Pulmonary artery endothelial cell (primary cell): ENCODE measurements at regions not wholly inside any gene's neighbourhood (a gene's known extent, or its start where the extent isn't known, plus 50 kb on each side); places are given as distances from the start of the nearest gene placed in this dataset.

Source experiments
- DNase-seq: peaks from one replicate; pipeline ENCODE4 v3.0.0-alpha.2; 2011; ENCODE audit warnings: low read depth, low spot score

DNA sequence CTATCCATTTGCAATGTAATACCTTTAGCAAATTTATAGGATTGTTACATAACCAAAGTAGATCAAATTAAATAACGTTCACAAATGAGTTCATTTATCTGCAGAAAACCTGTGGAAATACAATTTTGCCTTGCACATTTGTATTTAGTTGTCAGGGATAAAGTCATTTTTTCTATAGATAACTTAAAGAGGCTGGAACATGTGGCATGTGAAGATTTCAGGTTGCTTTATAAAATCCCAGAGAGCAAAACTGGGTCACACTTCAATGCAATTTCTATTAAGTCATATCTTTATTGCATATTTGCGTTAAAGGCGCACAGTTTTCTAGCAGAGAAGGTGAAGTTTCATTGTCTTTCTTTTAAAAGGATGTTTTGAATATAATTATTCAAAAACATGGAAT is 342.4 kb downstream of the USP25 start:
- no peak for DNase-seq

DNA sequence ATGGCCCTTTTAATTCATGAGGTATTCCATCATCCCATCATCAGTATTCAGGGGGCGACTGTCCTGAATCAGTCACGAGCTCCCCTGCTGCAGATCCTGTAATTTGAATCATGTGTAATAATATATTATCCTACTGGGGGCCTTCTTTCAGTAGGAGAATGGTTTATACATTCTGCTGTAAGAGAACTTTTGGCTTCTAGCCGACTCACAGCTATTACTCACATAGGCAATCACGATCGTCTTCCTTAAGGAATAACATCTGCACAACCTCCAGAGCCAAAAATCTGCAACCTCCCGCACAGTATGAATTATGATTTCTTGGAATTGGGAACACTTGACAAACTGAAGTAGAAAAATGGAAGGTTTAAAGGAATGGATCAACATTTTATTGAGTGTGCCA is 343.0 kb downstream of the USP25 start:
- no peak for DNase-seq

DNA sequence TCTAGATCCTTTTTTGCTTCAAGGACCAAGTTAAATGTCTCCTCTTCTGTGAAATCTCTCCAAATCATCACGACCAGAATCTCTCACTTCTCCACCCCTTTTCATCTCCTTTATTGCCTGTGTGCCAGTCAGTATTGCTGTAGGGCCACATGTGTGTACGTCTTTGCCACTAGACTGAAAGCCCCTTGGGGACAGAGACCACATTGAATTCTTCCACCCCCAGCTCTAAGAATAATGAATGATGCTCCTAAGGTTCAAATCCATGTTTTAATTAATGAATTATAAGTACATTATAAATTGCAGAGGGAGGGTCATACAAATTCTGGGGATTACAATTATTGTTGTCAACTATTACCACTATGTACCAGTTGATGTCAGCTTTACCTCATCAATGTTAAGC is 343.8 kb downstream of the USP25 start:
- DNase-seq: no peak

- no peak for DNase-seq
Observed at GRCh38 chr21:16074950-16075489, 345.2 kb downstream of the USP25 start.

GRCh38 chr21:16075649-16076282 is 346.0 kb downstream of the USP25 start:
- DNase-seq: no peak

DNA sequence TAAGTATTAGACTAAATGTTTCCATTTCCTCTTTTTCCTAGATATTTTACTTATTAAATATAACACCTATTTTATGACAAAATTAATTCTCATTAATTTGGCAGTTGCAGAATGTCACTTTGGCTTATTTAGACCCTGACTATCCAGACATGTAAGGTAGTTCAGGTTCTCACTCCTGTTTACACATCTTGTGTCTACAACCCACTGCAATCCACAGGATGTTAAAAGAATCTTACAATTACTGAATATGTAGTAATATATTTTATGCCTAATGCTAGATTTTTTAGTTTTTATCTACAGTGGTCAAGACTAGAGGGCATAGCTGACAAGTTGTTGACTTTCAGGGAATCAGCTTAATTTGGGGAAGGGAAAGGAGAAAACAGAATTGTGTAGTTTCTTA is 346.7 kb downstream of the USP25 start:
- no peak for DNase-seq

GRCh38 chr21:16078382-16078781 is 348.6 kb downstream of the USP25 start:
- no peak for DNase-seq

GRCh38 chr21:16079830-16080229 is 350.0 kb downstream of the USP25 start:
- DNase-seq: no peak

DNA sequence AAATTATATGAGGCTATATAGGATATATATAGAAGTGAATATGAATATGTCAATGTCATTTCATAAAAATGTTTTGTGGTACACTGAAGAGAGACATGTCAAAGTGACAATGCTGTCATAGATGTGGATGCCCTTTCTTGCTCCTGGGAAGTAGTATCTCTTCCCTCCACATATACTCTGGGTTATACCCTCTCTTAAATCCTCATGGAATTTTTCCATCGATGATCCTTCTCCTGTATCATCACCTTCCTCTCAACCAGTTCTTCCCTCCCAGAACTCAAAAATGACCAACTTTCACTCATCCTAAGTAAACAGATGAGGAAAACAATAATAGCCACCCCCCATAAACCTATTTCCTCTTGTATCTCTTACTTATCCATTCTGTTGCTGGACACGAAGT is 351.5 kb downstream of the USP25 start:
- no peak for DNase-seq

- no peak for DNase-seq
Observed at GRCh38 chr21:16082038-16082816, 352.4 kb downstream of the USP25 start.

GRCh38 chr21:16084776-16085364 is 355.1 kb downstream of the USP25 start:
- DNase-seq: no peak

DNA sequence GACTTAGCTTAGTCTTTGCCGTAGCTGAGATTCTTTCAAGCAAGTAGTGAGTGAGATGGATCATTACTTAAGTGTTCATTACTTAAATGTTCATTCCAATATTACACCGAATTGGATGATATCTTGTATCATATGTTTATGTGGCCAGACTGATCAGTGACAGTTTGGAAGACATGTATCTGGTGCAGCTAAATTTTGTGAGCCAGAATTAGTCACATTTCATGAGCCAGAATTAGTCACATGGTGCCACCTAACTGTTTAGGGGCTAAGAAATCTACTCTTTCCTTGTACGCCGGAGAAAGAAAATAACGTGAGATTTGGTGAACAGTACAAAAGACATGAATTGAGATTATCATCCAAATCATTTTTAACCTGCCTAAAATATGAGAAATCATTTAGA is 355.6 kb downstream of the USP25 start:
- no peak for DNase-seq

DNA sequence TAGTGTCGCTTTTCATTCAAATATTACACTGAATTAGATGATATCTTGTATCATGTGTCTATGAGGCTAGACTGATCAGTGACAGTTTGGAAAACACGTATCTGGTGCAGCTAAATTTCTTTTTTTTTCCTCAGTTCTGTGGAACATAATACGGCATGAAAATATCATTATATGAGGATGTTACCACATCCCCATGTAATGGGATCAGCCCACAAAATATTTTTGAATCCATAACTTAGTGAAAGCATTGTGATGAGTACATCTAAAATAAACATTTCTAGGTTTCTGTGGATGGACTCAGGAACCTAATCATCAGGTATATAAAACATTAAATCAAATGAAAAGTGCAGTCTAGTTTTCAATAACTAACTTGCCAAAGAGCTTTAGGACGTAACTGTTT is 356.3 kb downstream of the USP25 start:
- no peak for DNase-seq

DNA sequence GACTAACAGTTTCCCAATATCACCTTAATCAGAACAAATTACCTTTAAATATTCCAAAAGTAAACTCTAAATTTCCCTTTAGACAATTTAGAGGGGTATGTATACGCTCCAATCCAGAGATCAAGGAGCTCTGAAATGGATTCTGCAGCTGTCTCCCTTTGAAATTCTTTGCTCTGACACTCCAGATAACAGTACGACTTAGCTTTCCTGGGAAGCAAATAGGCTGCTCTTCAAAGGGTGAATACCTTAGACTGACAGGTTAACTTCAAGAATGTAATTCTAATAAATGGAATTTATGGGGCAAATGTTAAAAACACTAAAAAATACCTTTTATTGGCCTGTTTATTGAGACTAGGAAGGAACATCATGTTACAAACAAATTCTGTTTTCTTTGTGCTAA is 357.2 kb downstream of the USP25 start:
- no peak for DNase-seq

DNA sequence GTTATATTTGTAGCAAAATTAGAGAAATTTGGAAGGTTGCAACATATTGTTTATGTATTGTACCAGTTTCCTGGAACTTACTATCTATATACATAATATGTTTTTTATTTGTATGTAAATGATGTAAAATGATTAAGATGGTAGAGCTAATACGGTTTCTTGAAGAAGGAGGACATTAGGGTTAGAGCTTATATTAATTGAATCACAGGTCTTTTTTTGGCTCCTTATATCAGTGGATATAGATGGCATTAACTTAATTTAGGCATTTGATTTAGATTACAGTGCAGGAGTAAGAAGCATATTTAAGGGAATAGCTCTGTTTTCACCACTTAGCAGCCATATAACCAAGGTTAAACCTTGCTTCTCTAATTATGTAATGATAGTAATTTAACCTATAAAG is 357.7 kb downstream of the USP25 start:
- DNase-seq: no peak

- DNase-seq: no peak
Observed at GRCh38 chr21:16088056-16088455, 358.3 kb downstream of the USP25 start.

DNA sequence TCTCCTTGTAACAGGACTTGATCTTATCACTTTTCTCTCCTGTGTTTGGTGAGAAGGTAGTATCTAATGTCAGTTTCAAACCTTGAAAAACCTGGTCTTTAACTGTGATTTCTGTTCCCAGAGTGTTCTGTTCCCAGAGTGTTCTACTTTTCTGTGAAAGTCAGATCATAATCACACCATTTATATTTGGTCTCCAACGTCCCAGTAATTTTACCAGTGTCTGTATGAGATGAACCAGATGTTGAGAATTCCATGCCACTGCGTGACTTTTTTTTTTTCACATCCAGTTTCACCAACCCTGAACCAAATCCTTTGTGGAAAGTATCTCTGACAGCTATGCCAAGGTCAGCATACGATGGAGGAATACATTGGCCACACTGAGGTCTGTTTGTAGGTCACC is 365.2 kb downstream of the USP25 start:
- DNase-seq: no peak

- no peak for DNase-seq
Observed at GRCh38 chr21:16096988-16097387, 367.2 kb downstream of the USP25 start.

- no peak for DNase-seq
Observed at GRCh38 chr21:16102113-16102512, 372.3 kb downstream of the USP25 start.

- DNase-seq: no peak
Observed at GRCh38 chr21:16108561-16109075, 378.8 kb downstream of the USP25 start.

DNA sequence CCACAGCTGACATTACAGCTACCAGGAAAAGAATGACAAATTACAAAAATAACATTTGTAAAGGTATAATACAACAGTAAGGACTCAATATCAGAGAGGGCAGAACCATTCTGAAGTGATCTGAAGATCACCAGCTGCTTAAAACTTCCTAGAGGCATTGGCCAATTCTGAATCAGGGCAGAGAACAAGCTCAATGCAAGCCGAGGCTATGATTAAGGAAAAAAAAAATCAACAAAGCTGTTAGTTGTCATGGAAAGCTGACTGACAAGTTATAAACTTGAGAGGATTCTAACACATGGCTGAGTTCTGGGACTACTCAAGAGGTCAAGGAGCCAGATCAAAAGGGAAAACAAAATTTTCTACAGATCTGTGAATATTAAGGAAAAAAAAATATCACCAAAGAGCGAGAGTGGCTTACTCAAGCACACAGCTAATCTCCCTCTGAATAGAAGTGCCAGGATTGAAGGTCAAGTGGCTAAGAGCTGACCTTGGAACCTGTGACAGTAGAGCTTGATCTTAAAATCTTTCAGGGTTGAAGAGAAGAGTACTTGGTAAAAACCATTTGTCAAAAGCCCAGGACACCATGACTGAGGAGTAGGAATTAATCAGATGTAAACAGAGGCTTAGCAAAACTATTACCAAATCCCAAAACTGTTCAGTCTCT is 383.4 kb downstream of the USP25 start:
- DNase-seq: no peak

DNA sequence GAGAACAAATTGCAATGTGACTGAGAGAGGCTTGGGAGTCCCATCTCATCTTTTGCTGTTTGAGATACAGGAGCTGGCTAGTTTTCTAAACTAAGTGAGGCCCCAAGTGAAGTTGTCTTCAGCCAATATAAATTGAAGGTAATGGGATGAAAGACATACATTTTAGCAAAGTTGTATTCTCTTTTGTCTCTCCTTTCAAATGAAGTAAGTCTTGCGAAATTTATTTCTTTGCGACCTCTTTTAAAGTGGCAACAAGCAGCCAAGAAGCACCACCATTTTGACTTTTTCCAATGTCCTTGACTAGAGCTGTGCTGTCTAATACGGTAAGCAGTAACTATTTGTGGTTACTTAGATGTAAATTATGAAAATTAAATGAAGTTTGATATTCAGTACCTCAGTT is 385.7 kb downstream of the USP25 start:
- DNase-seq: no peak
